Activated T-helper 1 cell treated with anti-CD3 and anti-CD28 coated beads, Interleukin-2, amount 50 U/mL, for 16 hours (primary cell): ENCODE measurements at regions not wholly inside any gene's neighbourhood (a gene's known extent, or its start where the extent isn't known, plus 50 kb on each side); places are given as distances from the start of the nearest gene placed in this dataset.
"Not testable (repeated sequence)": the region's sequence is repeated elsewhere in the genome, so short reads cannot be mapped to it uniquely, and the experiment has no call there.

Experiments used
- DNase-seq, 2 donors: peaks; one replicate each; pipeline ENCODE4 v3.0.0-alpha.2; 2020; ENCODE audit warnings: low read depth in 1 of 2, low spot score in 1 of 2

GRCh38 chr13:58597552-58597951 is 966.0 kb downstream of the PCDH17 start:
- DNase-seq, result no peak

GRCh38 chr13:58598241-58598640 is 966.7 kb downstream of the PCDH17 start:
- DNase-seq, result no peak

GRCh38 chr13:58611117-58611516 is 979.6 kb downstream of the PCDH17 start:
- DNase-seq, result no peak

- no peak for DNase-seq
Measured at GRCh38 chr13:58617880-58618665, 986.5 kb downstream of the PCDH17 start.

- no peak for DNase-seq
Measured at GRCh38 chr13:58619396-58620113, 988.0 kb downstream of the PCDH17 start.

- DNase-seq, result no peak
Measured at GRCh38 chr13:58620176-58620575, 988.6 kb downstream of the PCDH17 start.

- DNase-seq, result no peak
Measured at GRCh38 chr13:58625703-58626389, 994.3 kb downstream of the PCDH17 start.

- DNase-seq, result no peak
Measured at GRCh38 chr13:58630794-58631193, 999.2 kb downstream of the PCDH17 start.

GRCh38 chr13:58633226-58633625 is 1001.7 kb downstream of the PCDH17 start:
- no peak for DNase-seq

GRCh38 chr13:58655086-58655485 is 1023.5 kb downstream of the PCDH17 start:
- no peak for DNase-seq

GRCh38 chr13:58660826-58661225 is 1029.3 kb downstream of the PCDH17 start:
- DNase-seq, result no peak

GRCh38 chr13:58666331-58666730 is 1034.8 kb downstream of the PCDH17 start:
- no peak for DNase-seq

- DNase-seq, result no peak
Measured at GRCh38 chr13:58667096-58667495, 1035.6 kb downstream of the PCDH17 start.

GRCh38 chr13:58680115-58680514 is 1048.6 kb downstream of the PCDH17 start:
- DNase-seq, result no peak

- DNase-seq, result no peak
Measured at GRCh38 chr13:58682616-58683015, 1051.1 kb downstream of the PCDH17 start.

- no peak for DNase-seq
Measured at GRCh38 chr13:58687148-58687547, 1055.6 kb downstream of the PCDH17 start.

GRCh38 chr13:58698531-58698930 is 1067.0 kb downstream of the PCDH17 start:
- DNase-seq, result no peak

- no peak for DNase-seq
Measured at GRCh38 chr13:58704953-58705352, 1073.4 kb downstream of the PCDH17 start.

GRCh38 chr13:58706421-58706820 is 1074.9 kb downstream of the PCDH17 start:
- DNase-seq, result no peak

- DNase-seq, result no peak
Measured at GRCh38 chr13:58712191-58712590, 1080.6 kb downstream of the PCDH17 start.

GRCh38 chr13:58714016-58714415 is 1082.5 kb downstream of the PCDH17 start:
- DNase-seq, result not testable (repeated sequence)

- DNase-seq, result no peak
Measured at GRCh38 chr13:58721273-58721672, 1089.7 kb downstream of the PCDH17 start.
